CD4-positive, alpha-beta T cell treated with Interleukin-6 at 100 ng/mL for 8 hours (primary cell): ENCODE measurements at regions not wholly inside any gene's neighbourhood (a gene's known extent, or its start where the extent isn't known, plus 50 kb on each side); places are given as distances from the start of the nearest gene placed in this dataset.

Experiments used
- DNase-seq: peaks from one replicate; pipeline ENCODE4 v3.0.0-alpha.2; 2020; ENCODE audit warnings: mixed read lengths, low spot score

DNA sequence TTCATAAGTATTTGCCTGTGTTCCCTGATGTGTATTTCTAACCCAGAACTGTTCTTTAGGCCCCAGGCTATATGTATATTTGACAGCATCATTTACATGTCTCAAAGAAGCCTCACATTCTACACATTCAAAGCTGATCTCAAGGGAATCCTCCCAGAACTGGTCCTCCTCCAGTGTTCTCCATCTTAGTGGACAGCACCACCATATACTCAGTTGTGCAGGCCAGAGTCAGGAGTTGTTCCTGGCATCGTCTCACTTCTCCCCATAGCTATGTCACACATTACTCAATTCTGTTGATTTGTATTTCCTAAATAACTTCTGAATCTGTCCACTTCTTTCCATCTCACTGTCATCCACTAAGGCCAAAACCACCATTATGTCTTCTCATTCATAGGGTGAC, 82.8 kb upstream of the TRPC3 start:
- DNase-seq, result no peak

GRCh38 chr4:122027203-122027602, 75.3 kb upstream of the TRPC3 start:
- DNase-seq, result no peak

DNA sequence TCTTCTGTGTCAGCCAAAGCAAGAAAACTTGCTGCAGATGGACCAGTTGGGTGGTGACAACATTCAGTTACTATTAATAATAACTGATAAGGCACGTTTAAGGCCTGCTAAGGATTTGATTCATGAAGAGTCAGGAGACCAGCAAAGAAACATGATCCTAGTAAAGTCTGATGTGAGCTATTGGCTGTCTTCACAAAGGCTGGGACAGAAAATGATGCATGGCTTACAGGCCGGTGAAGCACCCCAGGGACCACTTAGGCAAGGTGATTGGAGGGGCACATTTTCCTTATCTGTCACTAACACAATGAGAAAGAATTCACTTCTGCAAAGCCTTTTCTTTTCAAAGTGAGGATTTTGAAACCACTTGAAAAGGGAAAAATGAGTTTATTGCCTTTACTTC, 65.4 kb upstream of the TRPC3 start:
- no peak for DNase-seq

- no peak for DNase-seq
These were observed 63.3 kb upstream of the TRPC3 start for GRCh38 chr4:122015203-122015602.

DNA sequence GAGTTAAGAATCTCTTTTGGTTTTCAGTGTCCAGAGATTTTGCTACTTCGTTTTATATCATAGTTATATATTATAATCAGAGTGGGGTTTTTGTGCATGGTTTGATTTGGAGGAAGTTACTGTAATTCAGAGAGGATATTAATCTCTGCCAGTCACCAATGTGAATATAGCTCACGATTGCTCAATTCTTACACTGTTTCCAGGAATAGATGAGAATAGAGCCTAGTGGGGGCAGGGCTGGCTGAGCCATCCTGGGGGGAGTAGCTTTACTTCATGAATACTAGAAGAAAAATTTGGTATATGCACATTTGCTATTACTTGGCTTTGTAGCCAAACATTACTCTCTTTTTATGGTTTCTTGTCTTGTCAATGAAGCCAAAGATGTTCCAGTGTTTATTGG, 60.9 kb upstream of the TRPC3 start:
- DNase-seq, result no peak

DNA sequence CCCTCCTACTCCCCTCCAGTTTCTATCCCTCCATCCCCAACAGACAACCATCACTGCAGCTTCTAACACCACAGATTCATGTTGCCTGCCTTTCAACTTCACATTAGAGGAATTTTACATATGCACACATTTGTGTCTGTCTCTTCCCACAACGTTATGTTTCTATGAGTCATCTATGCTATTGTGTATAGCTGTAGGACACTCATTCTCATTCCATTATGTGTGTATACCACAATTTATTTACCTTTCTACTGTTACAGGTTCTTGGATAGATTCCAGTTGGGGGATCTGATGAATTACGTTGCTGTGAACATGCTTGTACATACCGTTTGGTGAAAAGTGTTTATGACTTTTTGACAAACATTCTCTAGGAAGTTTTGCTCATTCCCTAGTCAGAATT, 58.8 kb upstream of the TRPC3 start:
- DNase-seq, result no peak

- DNase-seq, result no peak
These were observed 57.7 kb upstream of the TRPC3 start for GRCh38 chr4:122009524-122009923.

- no peak for DNase-seq
These were observed 55.2 kb upstream of the TRPC3 start for GRCh38 chr4:122007016-122007415.

DNA sequence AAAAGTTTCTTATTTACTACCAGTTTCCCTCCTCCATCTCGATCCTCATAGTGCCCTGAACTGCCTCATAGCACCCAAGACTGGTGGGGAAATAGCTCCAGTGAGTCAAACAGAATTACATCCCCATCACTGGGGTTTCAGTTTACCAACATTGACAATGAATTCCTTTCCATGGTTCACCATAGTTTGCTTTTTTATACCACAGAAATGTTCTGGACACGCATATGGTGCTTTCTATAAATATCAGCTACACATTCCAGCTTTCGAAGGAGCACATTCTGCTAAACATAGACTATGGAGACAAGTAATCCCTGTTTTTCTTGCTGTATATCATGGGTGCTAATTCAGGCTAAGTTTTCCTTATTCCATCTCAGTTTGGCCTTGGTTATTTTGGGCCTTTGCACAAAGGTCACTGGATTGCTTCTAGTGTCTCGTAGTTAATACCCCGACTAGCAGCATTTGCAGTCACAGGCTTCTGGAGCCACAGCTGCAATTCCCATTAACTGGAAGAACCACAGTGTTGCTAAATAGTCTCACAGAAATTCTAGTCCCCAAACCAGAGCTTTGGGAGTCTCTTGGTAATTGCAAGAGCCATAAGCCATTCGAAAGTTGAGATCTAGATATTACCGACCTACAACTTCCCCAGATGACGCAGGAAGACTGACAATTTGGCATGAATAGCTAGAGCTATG, 53.4 kb upstream of the TRPC3 start:
- DNase-seq, result no peak

DNA sequence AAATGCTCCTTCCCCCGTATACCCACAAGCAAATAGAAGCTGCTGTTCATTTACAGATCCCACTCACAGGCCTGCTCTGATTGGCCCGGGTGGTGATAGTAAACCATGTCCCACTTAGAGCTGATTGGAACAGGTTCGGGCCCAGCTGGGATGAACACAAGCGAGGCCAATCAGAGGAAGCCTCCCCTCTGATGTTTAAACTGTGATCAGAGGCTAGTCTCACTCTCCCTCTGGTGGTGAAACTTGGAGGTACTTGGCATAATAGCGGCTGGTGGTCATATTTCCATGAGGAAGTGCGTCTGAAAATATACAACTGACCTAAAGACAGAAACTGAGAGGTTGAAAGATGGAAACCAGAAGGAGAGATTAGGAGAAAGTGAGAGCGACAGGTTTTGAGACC, 51.5 kb upstream of the TRPC3 start:
- DNase-seq, result peak; percentile 22
